ENCODE measurements at regions not wholly inside any gene's neighbourhood (a gene's known extent, or its start where the extent isn't known, plus 50 kb on each side); places are given as distances from the start of the nearest gene placed in this dataset.

- in situ Hi-C loops (cut with HindIII; ENCODE audit: low pct_ligation_motif_present, low sequenced_read_pairs): no loop called here
- DNase-seq: peak; percentile 68
- Histone ChIP-seq H3K36me3 (replicated peaks) (no peaks in the 10 kb centered on the region), H3K4me3 (ENCODE audit: low read depth, low read length) (no peak overlapping the region), H3K27ac (peak overlapping the region; percentile 17), H3K27me3 (replicated peaks) (no peaks in the 10 kb centered on the region)
- TF ChIP-seq CTCF (IDR thresholded peaks at IDR 0.05; ENCODE audit: low read depth, low read length, missing control alignments): peak; percentile 24
These were observed 103.9 kb upstream of the DUSP10 start for GRCh38 chr1:221845650-221846371.

- TF ChIP-seq CTCF (IDR thresholded peaks at IDR 0.05; ENCODE audit: low read depth, low read length, missing control alignments): no peak
- in situ Hi-C loops (cut with HindIII; ENCODE audit: low pct_ligation_motif_present, low sequenced_read_pairs): no loop called here
- Histone ChIP-seq H3K4me3 (ENCODE audit: low read depth, low read length) (no peak overlapping the region), H3K27me3 (replicated peaks) (no peaks in the 10 kb centered on the region), H3K36me3 (replicated peaks) (no peaks in the 10 kb centered on the region), H3K27ac (no peak overlapping the region)
- DNase-seq: no peak
These were observed 100.1 kb upstream of the DUSP10 start for GRCh38 chr1:221841983-221842335.

- in situ Hi-C loops (cut with HindIII; ENCODE audit: low pct_ligation_motif_present, low sequenced_read_pairs): no loop called here
- Histone ChIP-seq H3K4me3 (ENCODE audit: low read depth, low read length) (no peak overlapping the region), H3K27ac (no peak overlapping the region), H3K36me3 (replicated peaks) (no peaks in the 10 kb centered on the region), H3K27me3 (replicated peaks) (no peaks in the 10 kb centered on the region)
- DNase-seq: no peak
- TF ChIP-seq CTCF (IDR thresholded peaks at IDR 0.05; ENCODE audit: low read depth, low read length, missing control alignments): no peak
These were observed 99.5 kb upstream of the DUSP10 start for GRCh38 chr1:221841251-221841982.

DNA sequence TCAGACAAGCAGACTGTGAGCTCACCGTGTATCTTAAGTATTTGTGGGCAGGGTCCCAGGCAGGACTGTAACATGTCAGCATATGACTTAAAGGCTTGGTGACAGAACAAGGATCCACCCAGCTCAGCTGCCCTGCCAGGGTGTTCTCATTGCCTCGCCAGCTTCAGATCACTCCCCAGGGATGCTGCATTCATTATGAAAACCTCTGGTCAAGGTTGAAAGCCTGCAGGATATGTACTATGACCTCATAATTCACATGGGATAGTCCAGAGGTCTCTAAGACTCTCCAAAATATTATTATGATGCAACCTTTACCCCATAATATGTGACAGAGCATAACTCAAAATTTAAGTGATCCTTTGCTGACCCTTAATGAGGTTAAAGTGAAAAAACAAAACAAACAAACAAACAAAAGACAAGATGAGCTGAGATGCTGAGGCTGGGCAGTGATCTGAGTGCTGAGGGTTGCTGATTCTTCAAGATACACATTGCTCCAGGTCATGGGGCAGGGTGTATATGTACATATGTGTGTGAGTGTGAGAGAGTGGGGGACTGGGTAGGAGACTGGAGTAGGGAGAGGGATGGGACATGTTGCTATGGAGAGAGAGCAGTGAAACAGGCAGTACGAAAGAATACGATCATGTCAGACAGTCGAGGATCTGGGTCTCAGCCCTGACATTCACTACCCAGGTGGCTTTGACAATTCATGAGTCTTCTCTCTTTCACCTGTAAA lies 98.8 kb upstream of the DUSP10 start:
- no peak for TF ChIP-seq CTCF (IDR thresholded peaks at IDR 0.05; ENCODE audit: low read depth, low read length, missing control alignments)
- peak overlapping the region; percentile 60 for H3K27ac ChIP-seq
- H3K4me3 ChIP-seq (ENCODE audit: low read depth, low read length): no peak overlapping the region
- H3K27me3 ChIP-seq (replicated peaks): no peaks in the 10 kb centered on the region
- in situ Hi-C loops (cut with HindIII; ENCODE audit: low pct_ligation_motif_present, low sequenced_read_pairs): no loop called here
- DNase-seq: no peak
- H3K36me3 ChIP-seq (replicated peaks): no peaks in the 10 kb centered on the region

- H3K27ac ChIP-seq: peak overlapping the region; percentile 60
- peak; percentile 96 for DNase-seq
- H3K27me3 ChIP-seq (replicated peaks): no peaks in the 10 kb centered on the region
- in situ Hi-C loops (cut with HindIII; ENCODE audit: low pct_ligation_motif_present, low sequenced_read_pairs): no loop called here
- TF ChIP-seq CTCF (IDR thresholded peaks at IDR 0.05; ENCODE audit: low read depth, low read length, missing control alignments): no peak
- H3K4me3 ChIP-seq (ENCODE audit: low read depth, low read length): no peak overlapping the region
- no peaks in the 10 kb centered on the region for H3K36me3 ChIP-seq (replicated peaks)
These were observed 98.0 kb upstream of the DUSP10 start for GRCh38 chr1:221839782-221840395.

Data from brain microvascular endothelial cell (primary cell).